Right lobe of liver (tissue), 4 donors: ENCODE measurements at regions not wholly inside any gene's neighbourhood (a gene's known extent, or its start where the extent isn't known, plus 50 kb on each side); places are given as distances from the start of the nearest gene placed in this dataset.
A peak's percentile ranks its signal among the peaks of the same experiment; 100 is the strongest.

Source experiments
- POLR2A ChIP-seq: fragments of 450-650 bp; IDR thresholded peaks from one replicate; pipeline ENCODE4 v1.6.1; 2017; ENCODE audit warnings: antibody characterized with exemption, mild to moderate bottlenecking
- TF ChIP-seq, protein P1 (sequence below), 4 donors: fragments of 200-600 bp in 3 of 4; fragments of 450-650 bp in 1 of 4; IDR thresholded peaks; one replicate each; pipeline versions ENCODE4 v1.5.1 to v1.8.0; 2016 to 2022; ENCODE audit warnings: antibody characterized with exemption in 4 of 4, mild to moderate bottlenecking in 2 of 4
- donor health status: DM: no; HTN: no; CAD: no.
- donor health status: DM: no; HTN: no; CAD: no.
- donor health status: DM: no; HTN: yes; CAD: no.

- TF ChIP-seq, protein P1, sequence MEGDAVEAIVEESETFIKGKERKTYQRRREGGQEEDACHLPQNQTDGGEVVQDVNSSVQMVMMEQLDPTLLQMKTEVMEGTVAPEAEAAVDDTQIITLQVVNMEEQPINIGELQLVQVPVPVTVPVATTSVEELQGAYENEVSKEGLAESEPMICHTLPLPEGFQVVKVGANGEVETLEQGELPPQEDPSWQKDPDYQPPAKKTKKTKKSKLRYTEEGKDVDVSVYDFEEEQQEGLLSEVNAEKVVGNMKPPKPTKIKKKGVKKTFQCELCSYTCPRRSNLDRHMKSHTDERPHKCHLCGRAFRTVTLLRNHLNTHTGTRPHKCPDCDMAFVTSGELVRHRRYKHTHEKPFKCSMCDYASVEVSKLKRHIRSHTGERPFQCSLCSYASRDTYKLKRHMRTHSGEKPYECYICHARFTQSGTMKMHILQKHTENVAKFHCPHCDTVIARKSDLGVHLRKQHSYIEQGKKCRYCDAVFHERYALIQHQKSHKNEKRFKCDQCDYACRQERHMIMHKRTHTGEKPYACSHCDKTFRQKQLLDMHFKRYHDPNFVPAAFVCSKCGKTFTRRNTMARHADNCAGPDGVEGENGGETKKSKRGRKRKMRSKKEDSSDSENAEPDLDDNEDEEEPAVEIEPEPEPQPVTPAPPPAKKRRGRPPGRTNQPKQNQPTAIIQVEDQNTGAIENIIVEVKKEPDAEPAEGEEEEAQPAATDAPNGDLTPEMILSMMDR (IDR thresholded peaks at IDR 0.05) = peak; percentile 22 to 52 (median 48)
- no peak for TF ChIP-seq POLR2A
Observed at GRCh38 chr13:97810152-97810551, 143.3 kb upstream of the IPO5 start.
